ENCODE measurements at regions not wholly inside any gene's neighbourhood (a gene's known extent, or its start where the extent isn't known, plus 50 kb on each side); places are given as distances from the start of the nearest gene placed in this dataset.
A peak's percentile ranks its signal among the peaks of the same experiment; 100 is the strongest.
"Not testable (repeated sequence)": the region's sequence is repeated elsewhere in the genome, so short reads cannot be mapped to it uniquely, and the experiment has no call there.

DNA sequence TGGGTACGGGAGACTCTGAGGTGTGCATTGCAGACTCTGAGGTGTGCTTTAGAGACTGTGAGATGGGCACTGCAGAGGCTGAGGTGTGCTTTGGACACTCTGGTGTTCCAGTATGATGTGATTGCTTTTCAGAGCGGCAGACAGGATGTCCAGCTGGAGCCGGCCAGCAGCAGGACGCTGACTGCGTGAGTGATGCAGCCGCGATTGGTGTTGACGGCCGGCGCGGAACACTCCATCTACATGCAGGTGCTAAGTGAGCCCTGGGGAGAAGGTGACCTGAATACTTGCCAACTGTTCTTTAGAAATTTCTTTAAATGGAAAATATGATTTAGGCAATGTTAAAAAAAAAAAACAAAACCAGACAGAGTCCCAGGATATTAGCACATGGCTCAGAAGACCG, 103.1 kb upstream of the PPP2R3B start (continued):
- TF ChIP-seq, protein P1, sequence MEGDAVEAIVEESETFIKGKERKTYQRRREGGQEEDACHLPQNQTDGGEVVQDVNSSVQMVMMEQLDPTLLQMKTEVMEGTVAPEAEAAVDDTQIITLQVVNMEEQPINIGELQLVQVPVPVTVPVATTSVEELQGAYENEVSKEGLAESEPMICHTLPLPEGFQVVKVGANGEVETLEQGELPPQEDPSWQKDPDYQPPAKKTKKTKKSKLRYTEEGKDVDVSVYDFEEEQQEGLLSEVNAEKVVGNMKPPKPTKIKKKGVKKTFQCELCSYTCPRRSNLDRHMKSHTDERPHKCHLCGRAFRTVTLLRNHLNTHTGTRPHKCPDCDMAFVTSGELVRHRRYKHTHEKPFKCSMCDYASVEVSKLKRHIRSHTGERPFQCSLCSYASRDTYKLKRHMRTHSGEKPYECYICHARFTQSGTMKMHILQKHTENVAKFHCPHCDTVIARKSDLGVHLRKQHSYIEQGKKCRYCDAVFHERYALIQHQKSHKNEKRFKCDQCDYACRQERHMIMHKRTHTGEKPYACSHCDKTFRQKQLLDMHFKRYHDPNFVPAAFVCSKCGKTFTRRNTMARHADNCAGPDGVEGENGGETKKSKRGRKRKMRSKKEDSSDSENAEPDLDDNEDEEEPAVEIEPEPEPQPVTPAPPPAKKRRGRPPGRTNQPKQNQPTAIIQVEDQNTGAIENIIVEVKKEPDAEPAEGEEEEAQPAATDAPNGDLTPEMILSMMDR (IDR thresholded peaks at IDR 0.05) = no peak
- TF ChIP-seq JUND (IDR thresholded peaks at IDR 0.05) (no peak), RCOR1 (IDR thresholded peaks at IDR 0.05; ENCODE audit: low read length) (no peak)

DNA sequence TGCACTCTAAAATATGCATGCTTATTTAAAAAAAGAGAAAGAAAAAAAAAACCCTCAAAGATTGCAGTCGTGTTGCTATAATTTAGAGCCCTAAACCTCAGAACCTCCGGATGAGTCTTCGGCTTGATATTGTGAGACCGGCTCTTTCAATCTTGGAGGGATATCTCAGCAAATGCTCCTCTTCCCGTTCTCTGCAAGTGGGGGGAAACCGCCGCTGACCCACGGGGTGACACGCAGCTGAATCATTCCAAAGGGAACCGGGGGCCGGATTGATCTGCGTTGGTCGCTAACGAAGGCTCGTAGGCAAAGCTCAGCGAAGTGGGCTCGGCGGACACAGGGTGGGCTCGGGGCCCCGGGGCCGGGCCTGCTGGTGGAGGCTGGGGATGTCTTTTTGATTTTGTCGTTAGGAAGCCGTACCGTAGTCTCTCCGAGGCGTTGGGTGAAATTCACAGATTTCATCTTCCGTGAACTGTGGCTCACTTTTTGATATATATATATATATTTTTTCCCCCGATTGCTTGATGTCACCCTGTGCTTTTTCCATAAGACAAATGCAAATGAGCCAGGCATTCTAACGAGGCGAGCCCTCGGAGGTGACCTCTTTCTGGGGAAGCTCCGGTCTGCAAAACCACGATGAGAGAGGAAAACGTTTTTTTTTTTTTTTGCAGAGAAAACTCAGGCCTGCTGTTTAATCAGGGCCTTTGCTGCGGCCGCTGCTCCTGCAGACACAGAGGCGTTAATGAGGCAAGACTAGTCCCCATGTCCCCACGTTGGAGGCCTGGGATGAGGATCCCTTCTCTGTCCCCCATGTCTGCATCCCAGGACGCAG, 110.7 kb upstream of the PPP2R3B start:
- Histone ChIP-seq H3K4me3 (ENCODE audit: low read depth in 2 of 2, low read length in 1 of 2) (no peak overlapping the region), H3K4me2 (0 out of 2 replicates have a peak overlapping the region, but pooled peaks have one; percentile 11), H3K79me2 (ENCODE audit: insufficient read depth) (no peaks in the 10 kb centered on the region), H2AFZ (ENCODE audit: low read depth) (no peak overlapping the region), H3K9me2 (no peaks in the 10 kb centered on the region), H3K4me1 (ENCODE audit: control insufficient read depth in 1 of 2, insufficient read depth in 2 of 2, low read depth in 1 of 2, low read length in 1 of 2) (no peaks in the 10 kb centered on the region), H3K27ac (ENCODE audit: low read depth in 2 of 2, low read length in 1 of 2) (no peak overlapping the region), H3F3A (replicated peaks; ENCODE audit: insufficient read depth) (peaks cover 3% of the 10 kb centered on the region), H3K27me3 (ENCODE audit: insufficient read depth) (peaks cover 39% of the 10 kb centered on the region; the same call in 1 of the 2 replicates), H4K20me1 (ENCODE audit: insufficient read depth) (no peaks in the 10 kb centered on the region), H3K9ac (no peak overlapping the region), H3K36me3 (replicated peaks in 1 of 2; ENCODE audit: control insufficient read depth in 1 of 2, insufficient read depth in 2 of 2, low read length in 1 of 2) (no peaks in the 10 kb centered on the region), H3K9me3 (no peaks in the 10 kb centered on the region)
- ChIA-PET POLR2A (no interaction called here), CTCF (no interaction called here)
- 18% methylated on average over 25 of the region's 39 CpGs for WGBS (ENCODE audit: low lambda C conversion rate)
- no peak for DNase-seq
- TF ChIP-seq, protein P2, sequence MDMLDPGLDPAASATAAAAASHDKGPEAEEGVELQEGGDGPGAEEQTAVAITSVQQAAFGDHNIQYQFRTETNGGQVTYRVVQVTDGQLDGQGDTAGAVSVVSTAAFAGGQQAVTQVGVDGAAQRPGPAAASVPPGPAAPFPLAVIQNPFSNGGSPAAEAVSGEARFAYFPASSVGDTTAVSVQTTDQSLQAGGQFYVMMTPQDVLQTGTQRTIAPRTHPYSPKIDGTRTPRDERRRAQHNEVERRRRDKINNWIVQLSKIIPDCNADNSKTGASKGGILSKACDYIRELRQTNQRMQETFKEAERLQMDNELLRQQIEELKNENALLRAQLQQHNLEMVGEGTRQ (IDR thresholded peaks at IDR 0.05; ENCODE audit: borderline replicate concordance, low read depth, low read length) = no peak
- no peak for TF ChIP-seq FOSL2 (IDR thresholded peaks at IDR 0.05; ENCODE audit: borderline replicate concordance, low read depth)
- TF ChIP-seq, protein P3, sequence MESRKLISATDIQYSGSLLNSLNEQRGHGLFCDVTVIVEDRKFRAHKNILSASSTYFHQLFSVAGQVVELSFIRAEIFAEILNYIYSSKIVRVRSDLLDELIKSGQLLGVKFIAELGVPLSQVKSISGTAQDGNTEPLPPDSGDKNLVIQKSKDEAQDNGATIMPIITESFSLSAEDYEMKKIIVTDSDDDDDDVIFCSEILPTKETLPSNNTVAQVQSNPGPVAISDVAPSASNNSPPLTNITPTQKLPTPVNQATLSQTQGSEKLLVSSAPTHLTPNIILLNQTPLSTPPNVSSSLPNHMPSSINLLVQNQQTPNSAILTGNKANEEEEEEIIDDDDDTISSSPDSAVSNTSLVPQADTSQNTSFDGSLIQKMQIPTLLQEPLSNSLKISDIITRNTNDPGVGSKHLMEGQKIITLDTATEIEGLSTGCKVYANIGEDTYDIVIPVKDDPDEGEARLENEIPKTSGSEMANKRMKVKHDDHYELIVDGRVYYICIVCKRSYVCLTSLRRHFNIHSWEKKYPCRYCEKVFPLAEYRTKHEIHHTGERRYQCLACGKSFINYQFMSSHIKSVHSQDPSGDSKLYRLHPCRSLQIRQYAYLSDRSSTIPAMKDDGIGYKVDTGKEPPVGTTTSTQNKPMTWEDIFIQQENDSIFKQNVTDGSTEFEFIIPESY (IDR thresholded peaks at IDR 0.05; ENCODE audit: borderline replicate concordance, low read depth) = no peak
- TF ChIP-seq, protein P4, sequence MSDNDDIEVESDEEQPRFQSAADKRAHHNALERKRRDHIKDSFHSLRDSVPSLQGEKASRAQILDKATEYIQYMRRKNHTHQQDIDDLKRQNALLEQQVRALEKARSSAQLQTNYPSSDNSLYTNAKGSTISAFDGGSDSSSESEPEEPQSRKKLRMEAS (IDR thresholded peaks at IDR 0.05; ENCODE audit: low read depth) = no peak
- TF ChIP-seq YY1 (IDR thresholded peaks at IDR 0.05; ENCODE audit: low read depth) = no peak
- TF ChIP-seq POLR2AphosphoS5 (IDR thresholded peaks at IDR 0.05; ENCODE audit: low read depth, low read length) = no peak
- TF ChIP-seq, protein P1 (IDR thresholded peaks at IDR 0.05) = no peak
- TF ChIP-seq JUND (IDR thresholded peaks at IDR 0.05) = no peak
- no peak for TF ChIP-seq MXI1 (IDR thresholded peaks at IDR 0.05; ENCODE audit: low read depth, low read length)
- no peak for TF ChIP-seq GABPA (IDR thresholded peaks at IDR 0.05; ENCODE audit: low read depth)
- TF ChIP-seq, protein P5, sequence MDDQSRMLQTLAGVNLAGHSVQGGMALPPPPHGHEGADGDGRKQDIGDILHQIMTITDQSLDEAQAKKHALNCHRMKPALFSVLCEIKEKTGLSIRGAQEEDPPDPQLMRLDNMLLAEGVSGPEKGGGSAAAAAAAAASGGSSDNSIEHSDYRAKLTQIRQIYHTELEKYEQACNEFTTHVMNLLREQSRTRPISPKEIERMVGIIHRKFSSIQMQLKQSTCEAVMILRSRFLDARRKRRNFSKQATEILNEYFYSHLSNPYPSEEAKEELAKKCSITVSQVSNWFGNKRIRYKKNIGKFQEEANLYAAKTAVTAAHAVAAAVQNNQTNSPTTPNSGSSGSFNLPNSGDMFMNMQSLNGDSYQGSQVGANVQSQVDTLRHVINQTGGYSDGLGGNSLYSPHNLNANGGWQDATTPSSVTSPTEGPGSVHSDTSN (IDR thresholded peaks at IDR 0.05) = no peak
- TF ChIP-seq FOXM1 (IDR thresholded peaks at IDR 0.05; ENCODE audit: low read depth) = no peak

DNA sequence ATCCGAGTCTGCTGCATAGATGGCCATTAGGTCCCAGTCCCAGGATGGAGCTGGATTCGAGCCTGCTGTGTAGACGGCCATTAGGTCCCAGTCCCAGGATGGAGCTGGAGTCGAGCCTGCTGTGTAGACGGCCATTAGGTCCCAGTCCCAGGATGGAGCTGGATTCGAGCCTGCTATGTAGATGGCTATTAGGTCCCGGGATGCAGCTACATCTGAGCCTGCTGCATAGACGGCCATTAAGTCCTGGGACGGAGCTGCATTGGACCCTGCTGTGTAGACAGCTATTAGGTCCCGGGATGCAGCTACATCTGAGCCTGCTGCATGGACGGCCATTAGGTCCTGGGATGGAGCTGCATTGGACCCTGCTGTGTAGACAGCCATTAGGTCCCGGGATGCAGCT, 112.2 kb upstream of the PPP2R3B start:
- H3K9me3 ChIP-seq; DNase-seq; H3F3A ChIP-seq (replicated peaks; ENCODE audit: insufficient read depth); H3K9ac ChIP-seq; H2AFZ ChIP-seq (ENCODE audit: low read depth); H4K20me1 ChIP-seq (ENCODE audit: insufficient read depth); H3K4me3 ChIP-seq (ENCODE audit: low read depth in 2 of 2, low read length in 1 of 2); H3K4me2 ChIP-seq; POLR2A ChIA-PET; H3K79me2 ChIP-seq (ENCODE audit: insufficient read depth); H3K9me2 ChIP-seq; CTCF ChIA-PET; H3K27ac ChIP-seq (ENCODE audit: low read depth in 2 of 2, low read length in 1 of 2); H3K36me3 ChIP-seq (replicated peaks in 1 of 2; ENCODE audit: control insufficient read depth in 1 of 2, insufficient read depth in 2 of 2, low read length in 1 of 2); H3K4me1 ChIP-seq (ENCODE audit: control insufficient read depth in 1 of 2, insufficient read depth in 2 of 2, low read depth in 1 of 2, low read length in 1 of 2): not testable (repeated sequence)
- peaks cover 39% of the 10 kb centered on the region; the same call in 1 of the 2 replicates for H3K27me3 ChIP-seq (ENCODE audit: insufficient read depth)
- WGBS (ENCODE audit: low lambda C conversion rate) = 7% methylated on average over 10 of the region's 12 CpGs
